PC-3 (cell line): ENCODE measurements at regions not wholly inside any gene's neighbourhood (a gene's known extent, or its start where the extent isn't known, plus 50 kb on each side); places are given as distances from the start of the nearest gene placed in this dataset.

Experiments used
- ATAC-seq: fragments of 200-7000 bp; cut with Tn5 transposase; 2 replicates; pipeline ENCODE4 v1.9.1; 2020; ENCODE audit warnings: mild to moderate bottlenecking, moderate library complexity
- BruUV-seq: library from RNA; stranded (reverse); fragments of 400-500 nt; replicated peaks from 2 replicates; lab custom pipeline; 2021; lab: Mats Ljungman, UMichigan
- CTCF ChIA-PET: fragments of 300-600 bp; sonication (Branson Sonifier 250); formaldehyde crosslinking; loops from one replicate; lab custom pipeline; 2022; ENCODE audit warnings: antibody characterized with exemption; lab: Charles Lee
- POLR2A ChIA-PET: fragments of 300-600 bp; sonication (Branson Sonifier 250); formaldehyde crosslinking; loops from one replicate; lab custom pipeline; 2022; ENCODE audit warnings: antibody characterized with exemption; ENCODE audit not compliant: unreplicated experiment; lab: Charles Lee
- DNase-seq: peaks from one replicate; pipeline ENCODE4 v3.0.0-alpha.2; 2015
- H2AFZ ChIP-seq: fragments of 300-600 bp; sonication (generic); 2 replicates; pipeline ENCODE4 v1.6.0; 2016; ENCODE audit warnings: antibody characterized with exemption, low read length
- H3F3A ChIP-seq: fragments of 300-600 bp; sonication (generic); one replicate; pipeline ENCODE4 v1.6.0; 2017; ENCODE audit warnings: antibody characterized with exemption, low read length, control low read depth, mild to moderate bottlenecking; ENCODE audit not compliant: unreplicated experiment
- H3K27ac ChIP-seq: fragments of 300-600 bp; sonication (generic); 2 replicates; pipeline ENCODE4 v1.5.1; 2016; ENCODE audit warnings: mild to moderate bottlenecking, low read length
- H3K27me3 ChIP-seq: fragments of 300-600 bp; sonication (generic); 2 replicates; pipeline ENCODE4 v1.6.1; 2016; ENCODE audit warnings: low read length, mixed read lengths
- H3K36me3 ChIP-seq: fragments of 300-600 bp; sonication (generic); 2 replicates; pipeline ENCODE4 v1.6.1; 2016; ENCODE audit warnings: low read depth, mixed run types, low read length, mixed read lengths
- H3K4me1 ChIP-seq: fragments of 300-600 bp; sonication (generic); 2 replicates; pipeline ENCODE4 v1.5.1; 2016; ENCODE audit warnings: low read length; ENCODE audit not compliant: insufficient read depth
- H3K4me2 ChIP-seq: fragments of 300-600 bp; sonication (generic); 2 replicates; pipeline ENCODE4 v1.6.0; 2016; ENCODE audit warnings: low read length
- H3K4me3 ChIP-seq: fragments of 300-600 bp; sonication (generic); 2 replicates; pipeline ENCODE4 v1.5.1; 2016; ENCODE audit warnings: mild to moderate bottlenecking, low read length, mixed read lengths
- H3K79me2 ChIP-seq: fragments of 300-600 bp; sonication (generic); 2 replicates; pipeline ENCODE4 v1.6.1; 2017; ENCODE audit warnings: low read length, mixed read lengths
- H3K9ac ChIP-seq: fragments of 300-600 bp; sonication (generic); 2 replicates; pipeline ENCODE4 v1.6.0; 2016; ENCODE audit warnings: mild to moderate bottlenecking, low read length
- H3K9me2 ChIP-seq: fragments of 300-600 bp; sonication (generic); replicated peaks from 2 replicates; pipeline ENCODE4 v1.6.1; 2016; ENCODE audit warnings: mixed run types, low read length, mixed read lengths
- H3K9me3 ChIP-seq: fragments of 300-600 bp; sonication (generic); 2 replicates; pipeline ENCODE4 v1.6.1; 2016; ENCODE audit warnings: low read length, mixed read lengths
- H4K20me1 ChIP-seq: fragments of 300-600 bp; sonication (generic); 2 replicates; pipeline ENCODE4 v1.6.1; 2016; ENCODE audit warnings: low read length, mixed read lengths
- EZH2 ChIP-seq: fragments of 300-600 bp; sonication (generic); IDR thresholded peaks from one replicate; pipeline ENCODE4 v1.6.1; 2017; ENCODE audit warnings: antibody characterized with exemption, mild to moderate bottlenecking, low read length; ENCODE audit not compliant: unreplicated experiment
- EZH2phosphoT487 ChIP-seq: fragments of 300-600 bp; sonication (generic); IDR thresholded peaks from 2 replicates; pipeline ENCODE4 v1.6.1; 2018; ENCODE audit warnings: mild to moderate bottlenecking, antibody characterized with exemption, low read length, borderline replicate concordance
- intact Hi-C: fragments of 100-400 bp; cut with micrococcal nuclease; formaldehyde crosslinking; loops from 2 replicates; pipeline ENCODE4 v1.9.0; 2023
- TF ChIP-seq, protein P1 (sequence below): fragments of 300-600 bp; sonication (generic); conservative IDR thresholded peaks from 2 replicates; pipeline ENCODE4 v1.5.1; 2017; ENCODE audit warnings: antibody characterized with exemption, low read depth, mild to moderate bottlenecking, low read length

DNA sequence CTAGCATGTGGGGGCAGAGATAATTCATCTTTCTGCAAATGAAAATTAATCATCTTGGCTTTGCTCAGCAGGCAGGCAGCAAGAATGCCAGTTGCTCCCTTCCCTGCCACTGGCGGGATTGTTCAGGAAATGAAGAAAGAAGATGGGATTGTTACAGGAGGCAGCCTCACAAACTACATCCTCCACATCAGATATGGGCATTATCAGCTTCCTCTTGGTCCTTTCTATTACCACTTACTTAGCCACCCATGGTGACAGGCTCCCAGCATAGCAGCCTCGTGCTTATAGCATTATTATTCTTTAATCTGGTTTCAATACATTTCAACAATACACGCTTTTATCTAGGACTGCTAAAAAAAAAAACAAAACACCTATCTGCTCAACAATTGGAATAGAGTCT is 461.6 kb upstream of the ISX start:
- no TSS peak for BruUV-seq
- H3K4me1 ChIP-seq = no peaks in the 10 kb centered on the region
- ChIA-PET CTCF (no interaction called here), POLR2A (no interaction called here)
- H3K9ac ChIP-seq = no peak overlapping the region
- no peak overlapping the region for H3K4me3 ChIP-seq
- intact Hi-C loops = no loop called here
- no peak for DNase-seq
- H3K9me3 ChIP-seq = no peaks in the 10 kb centered on the region
- H3K4me2 ChIP-seq = no peak overlapping the region
- H3F3A ChIP-seq = no peaks in the 10 kb centered on the region
- H3K27ac ChIP-seq = no peak overlapping the region
- no peaks in the 10 kb centered on the region for H3K36me3 ChIP-seq
- H2AFZ ChIP-seq = no peak overlapping the region
- no peak for ATAC-seq
- no peaks in the 10 kb centered on the region for H3K27me3 ChIP-seq
- no peaks in the 10 kb centered on the region for H3K9me2 ChIP-seq
- no peak for TF ChIP-seq EZH2phosphoT487
- TF ChIP-seq, protein P1, sequence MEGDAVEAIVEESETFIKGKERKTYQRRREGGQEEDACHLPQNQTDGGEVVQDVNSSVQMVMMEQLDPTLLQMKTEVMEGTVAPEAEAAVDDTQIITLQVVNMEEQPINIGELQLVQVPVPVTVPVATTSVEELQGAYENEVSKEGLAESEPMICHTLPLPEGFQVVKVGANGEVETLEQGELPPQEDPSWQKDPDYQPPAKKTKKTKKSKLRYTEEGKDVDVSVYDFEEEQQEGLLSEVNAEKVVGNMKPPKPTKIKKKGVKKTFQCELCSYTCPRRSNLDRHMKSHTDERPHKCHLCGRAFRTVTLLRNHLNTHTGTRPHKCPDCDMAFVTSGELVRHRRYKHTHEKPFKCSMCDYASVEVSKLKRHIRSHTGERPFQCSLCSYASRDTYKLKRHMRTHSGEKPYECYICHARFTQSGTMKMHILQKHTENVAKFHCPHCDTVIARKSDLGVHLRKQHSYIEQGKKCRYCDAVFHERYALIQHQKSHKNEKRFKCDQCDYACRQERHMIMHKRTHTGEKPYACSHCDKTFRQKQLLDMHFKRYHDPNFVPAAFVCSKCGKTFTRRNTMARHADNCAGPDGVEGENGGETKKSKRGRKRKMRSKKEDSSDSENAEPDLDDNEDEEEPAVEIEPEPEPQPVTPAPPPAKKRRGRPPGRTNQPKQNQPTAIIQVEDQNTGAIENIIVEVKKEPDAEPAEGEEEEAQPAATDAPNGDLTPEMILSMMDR = no peak
- TF ChIP-seq EZH2 = no peak
- H3K79me2 ChIP-seq = no peaks in the 10 kb centered on the region
- no peaks in the 10 kb centered on the region for H4K20me1 ChIP-seq

DNA sequence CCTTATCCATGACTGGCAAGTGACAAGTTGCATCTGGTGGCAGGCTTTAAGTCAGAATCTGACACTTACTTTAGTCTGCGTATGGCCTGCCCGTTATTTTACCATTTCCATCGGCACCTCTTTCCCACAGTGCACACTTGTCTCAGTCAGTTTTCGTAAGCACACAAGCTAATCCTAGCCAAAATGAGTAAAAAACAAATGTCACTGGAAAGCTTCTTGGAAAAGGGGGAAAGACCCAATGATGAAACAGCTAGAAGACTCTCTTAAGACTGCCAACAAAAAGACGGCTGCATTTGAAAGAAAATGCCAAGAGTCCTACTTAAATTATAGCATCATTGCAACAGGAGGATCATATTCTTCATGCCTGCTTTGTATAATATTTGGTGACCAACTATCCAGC is 457.9 kb upstream of the ISX start:
- ATAC-seq (no peak), DNase-seq (no peak)
- Histone ChIP-seq H3K79me2 (no peaks in the 10 kb centered on the region), H3K4me3 (no peak overlapping the region), H3K9ac (no peak overlapping the region), H3K36me3 (no peaks in the 10 kb centered on the region), H3K9me2 (no peaks in the 10 kb centered on the region), H3K4me1 (no peaks in the 10 kb centered on the region), H3K27me3 (no peaks in the 10 kb centered on the region), H4K20me1 (no peaks in the 10 kb centered on the region), H3K9me3 (no peaks in the 10 kb centered on the region), H3K27ac (no peak overlapping the region), H3K4me2 (no peak overlapping the region), H3F3A (no peaks in the 10 kb centered on the region), H2AFZ (no peak overlapping the region)
- ChIA-PET POLR2A (no interaction called here), CTCF (no interaction called here)
- TF ChIP-seq, protein P1 = no peak
- TF ChIP-seq EZH2phosphoT487 (no peak), EZH2 (no peak)
- no TSS peak for BruUV-seq
- intact Hi-C loops = no loop called here

DNA sequence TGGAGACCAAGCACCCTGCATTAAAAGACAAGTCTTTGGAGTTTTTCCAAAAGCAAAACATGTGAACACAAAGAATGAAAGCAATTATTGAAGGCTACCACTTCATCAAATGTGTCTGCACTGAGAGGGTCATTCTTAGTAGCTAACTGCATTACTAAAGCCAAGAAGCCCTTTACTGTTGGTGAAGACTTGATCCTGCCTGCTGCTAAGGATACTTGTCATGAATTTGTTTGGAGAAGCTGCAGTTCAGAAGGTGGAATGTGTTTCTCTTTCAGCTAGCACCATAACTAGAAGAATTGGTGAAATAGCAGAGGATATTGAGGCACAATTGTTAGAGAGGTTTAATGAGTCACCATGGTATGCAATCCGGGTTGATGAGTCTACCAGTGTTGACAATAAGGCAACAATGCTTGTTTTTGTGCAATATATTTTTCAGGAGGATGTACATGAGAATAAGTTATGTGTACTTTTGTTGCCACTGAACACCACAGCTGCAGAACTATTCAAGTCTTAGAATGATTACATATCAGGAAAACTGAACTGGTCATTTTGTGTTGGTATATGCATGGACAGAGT is 457.3 kb upstream of the ISX start:
- H3K4me3 ChIP-seq = no peak overlapping the region
- no peak overlapping the region for H3K9ac ChIP-seq
- no peaks in the 10 kb centered on the region for H3K79me2 ChIP-seq
- H3K4me2 ChIP-seq = no peak overlapping the region
- DNase-seq = no peak
- intact Hi-C loops = no loop called here
- ChIA-PET POLR2A (no interaction called here), CTCF (no interaction called here)
- H3K27me3 ChIP-seq = no peaks in the 10 kb centered on the region
- H3K27ac ChIP-seq = no peak overlapping the region
- BruUV-seq = no TSS peak
- H3K9me3 ChIP-seq = no peaks in the 10 kb centered on the region
- H3F3A ChIP-seq = no peaks in the 10 kb centered on the region
- H4K20me1 ChIP-seq = no peaks in the 10 kb centered on the region
- H3K9me2 ChIP-seq = no peaks in the 10 kb centered on the region
- TF ChIP-seq EZH2 (no peak), EZH2phosphoT487 (no peak)
- TF ChIP-seq, protein P1 = no peak
- no peak overlapping the region for H2AFZ ChIP-seq
- ATAC-seq = no peak
- H3K4me1 ChIP-seq = no peaks in the 10 kb centered on the region
- H3K36me3 ChIP-seq = no peaks in the 10 kb centered on the region
